Keratinocyte (primary cell): ENCODE measurements at regions not wholly inside any gene's neighbourhood (a gene's known extent, or its start where the extent isn't known, plus 50 kb on each side); places are given as distances from the start of the nearest gene placed in this dataset.

Experiments used
- CTCF ChIP-seq, 3 experiments: IDR thresholded peaks in 1 of 3; conservative IDR thresholded peaks in 1 of 3; optimal IDR thresholded peaks in 1 of 3; 2 replicates in 2 of 3; 3 replicates in 1 of 3; pipeline versions ENCODE3 to v1.5.1; 2011; ENCODE audit warnings: low read length in 3 of 3, mild to moderate bottlenecking in 3 of 3, moderate library complexity in 2 of 3, control low read depth in 1 of 3, inconsistent platforms in 1 of 3; ENCODE audit not compliant: insufficient read depth in 2 of 3; ENCODE audit errors: extremely low read depth in 1 of 3
- EZH2 ChIP-seq: IDR thresholded peaks from one replicate; pipeline ENCODE4 v1.6.1; 2012; ENCODE audit warnings: inconsistent platforms, mild to moderate bottlenecking, low read length, moderate library complexity

- TF ChIP-seq EZH2 (no peak), CTCF (optimal IDR thresholded peaks at IDR 0.05 in 1 of 3, IDR thresholded peaks at IDR 0.05 in 1 of 3, conservative IDR thresholded peaks at IDR 0.05 in 1 of 3; ENCODE audit: extremely low read depth in 1 of 3, insufficient read depth in 2 of 3, low read length in 3 of 3) (peak; percentile 78 to 91 (median 81))
These were observed 188.5 kb upstream of the GRAMD2B start for GRCh38 chr5:126234563-126235195.
